ENCODE measurements at regions not wholly inside any gene's neighbourhood (a gene's known extent, or its start where the extent isn't known, plus 50 kb on each side); places are given as distances from the start of the nearest gene placed in this dataset.

- no peak for ATAC-seq
- no peaks in the 10 kb centered on the region for H3K9me3 Mint-ChIP-seq
- ChIA-PET POLR2A (no interaction called here), CTCF (no interaction called here)
- no peak overlapping the region for H3K4me3 Mint-ChIP-seq
- TF ChIP-seq, protein P1, sequence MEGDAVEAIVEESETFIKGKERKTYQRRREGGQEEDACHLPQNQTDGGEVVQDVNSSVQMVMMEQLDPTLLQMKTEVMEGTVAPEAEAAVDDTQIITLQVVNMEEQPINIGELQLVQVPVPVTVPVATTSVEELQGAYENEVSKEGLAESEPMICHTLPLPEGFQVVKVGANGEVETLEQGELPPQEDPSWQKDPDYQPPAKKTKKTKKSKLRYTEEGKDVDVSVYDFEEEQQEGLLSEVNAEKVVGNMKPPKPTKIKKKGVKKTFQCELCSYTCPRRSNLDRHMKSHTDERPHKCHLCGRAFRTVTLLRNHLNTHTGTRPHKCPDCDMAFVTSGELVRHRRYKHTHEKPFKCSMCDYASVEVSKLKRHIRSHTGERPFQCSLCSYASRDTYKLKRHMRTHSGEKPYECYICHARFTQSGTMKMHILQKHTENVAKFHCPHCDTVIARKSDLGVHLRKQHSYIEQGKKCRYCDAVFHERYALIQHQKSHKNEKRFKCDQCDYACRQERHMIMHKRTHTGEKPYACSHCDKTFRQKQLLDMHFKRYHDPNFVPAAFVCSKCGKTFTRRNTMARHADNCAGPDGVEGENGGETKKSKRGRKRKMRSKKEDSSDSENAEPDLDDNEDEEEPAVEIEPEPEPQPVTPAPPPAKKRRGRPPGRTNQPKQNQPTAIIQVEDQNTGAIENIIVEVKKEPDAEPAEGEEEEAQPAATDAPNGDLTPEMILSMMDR (IDR thresholded peaks at IDR 0.05) = no peak
- H3K36me3 Mint-ChIP-seq (ENCODE audit: low read depth) = no peaks in the 10 kb centered on the region
- no peaks in the 10 kb centered on the region for H3K4me1 Mint-ChIP-seq (ENCODE audit: low read depth)
- intact Hi-C loops (cut with micrococcal nuclease) = no loop called here
- no peaks in the 10 kb centered on the region for H3K27me3 Mint-ChIP-seq
- no peak for DNase-seq
- H3K27ac Mint-ChIP-seq = no peak overlapping the region
Measured at GRCh38 chr4:183773790-183774189, 114.7 kb downstream of the TRAPPC11 start.

DNA sequence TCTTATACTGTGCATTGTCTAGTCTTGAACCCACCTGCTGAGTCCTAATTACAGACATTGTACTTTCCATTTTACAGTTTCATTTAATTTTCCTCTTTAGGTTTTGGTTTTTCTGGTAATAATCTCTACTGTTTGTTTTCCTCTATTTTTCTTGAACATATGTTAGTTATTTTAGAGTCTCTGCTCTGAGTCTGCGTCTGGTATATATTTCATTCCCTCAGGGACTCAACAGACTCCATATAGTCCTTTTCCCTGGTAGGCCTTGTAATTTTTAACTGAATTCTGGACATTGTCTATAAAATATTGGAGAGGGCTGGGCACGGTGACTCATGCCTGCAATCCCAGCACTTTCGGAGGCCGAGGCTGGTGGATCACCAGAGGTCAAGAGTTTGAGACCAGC is 121.8 kb upstream of the STOX2 start:
- TF ChIP-seq, protein P1 (IDR thresholded peaks at IDR 0.05) = no peak
- no peak for DNase-seq

GRCh38 chr4:183783991-183784553 is 121.0 kb upstream of the STOX2 start:
- no peaks in the 10 kb centered on the region for H3K9me3 Mint-ChIP-seq
- intact Hi-C loops (cut with micrococcal nuclease) = no loop called here

More for the DNA sequence above, 121.8 kb upstream of the STOX2 start:
- no peak for ATAC-seq
- Mint-ChIP-seq H3K27me3 (peaks cover 28% of the 10 kb centered on the region), H3K4me3 (no peak overlapping the region), H3K27ac (no peak overlapping the region), H3K4me1 (ENCODE audit: low read depth) (no peaks in the 10 kb centered on the region), H3K9me3 (no peaks in the 10 kb centered on the region), H3K36me3 (ENCODE audit: low read depth) (no peaks in the 10 kb centered on the region)
- intact Hi-C loops (cut with micrococcal nuclease) = no loop called here
- ChIA-PET CTCF (no interaction called here), POLR2A (no interaction called here)

GRCh38 chr4:183788308-183788905 is 116.7 kb upstream of the STOX2 start:
- CTCF ChIA-PET = no interaction called here
- DNase-seq (no peak), ATAC-seq (no peak)
- Mint-ChIP-seq H3K27me3 (peaks cover 32% of the 10 kb centered on the region), H3K27ac (no peak overlapping the region), H3K9me3 (peaks cover 3% of the 10 kb centered on the region), H3K36me3 (ENCODE audit: low read depth) (no peaks in the 10 kb centered on the region), H3K4me1 (ENCODE audit: low read depth) (no peaks in the 10 kb centered on the region), H3K4me3 (no peak overlapping the region)
- intact Hi-C loops (cut with micrococcal nuclease) = no loop called here
- TF ChIP-seq, protein P1 (IDR thresholded peaks at IDR 0.05) = no peak
- POLR2A ChIA-PET = interaction anchor here (0.8 kb wide), 1 partner anchor 55 kb away, joined by 4 read pairs; no protein-coding TSS in a partner anchor

More at GRCh38 chr4:183783991-183784553, 121.0 kb upstream of the STOX2 start:
- ChIA-PET CTCF (no interaction called here), POLR2A (no interaction called here)
- TF ChIP-seq, protein P1 (IDR thresholded peaks at IDR 0.05) = no peak
- H3K4me1 Mint-ChIP-seq (ENCODE audit: low read depth) = no peaks in the 10 kb centered on the region
- H3K27me3 Mint-ChIP-seq = peaks cover 29% of the 10 kb centered on the region
- no peaks in the 10 kb centered on the region for H3K36me3 Mint-ChIP-seq (ENCODE audit: low read depth)
- no peak overlapping the region for H3K4me3 Mint-ChIP-seq
- no peak for ATAC-seq
- H3K27ac Mint-ChIP-seq = no peak overlapping the region
- no peak for DNase-seq

GRCh38 chr4:183789657-183790056 is 115.5 kb upstream of the STOX2 start:
- no peak overlapping the region for H3K4me3 Mint-ChIP-seq
- ATAC-seq (no peak), DNase-seq (no peak)
- ChIA-PET CTCF (no interaction called here), POLR2A (interaction anchor here (0.6 kb wide), 1 partner anchor 29 kb away, joined by 3 read pairs; no protein-coding TSS in a partner anchor)
- peaks cover 8% of the 10 kb centered on the region for H3K9me3 Mint-ChIP-seq
- intact Hi-C loops (cut with micrococcal nuclease) = no loop called here
- no peak overlapping the region for H3K27ac Mint-ChIP-seq
- TF ChIP-seq, protein P1 (IDR thresholded peaks at IDR 0.05) = no peak
- H3K36me3 Mint-ChIP-seq (ENCODE audit: low read depth) = no peaks in the 10 kb centered on the region
- no peaks in the 10 kb centered on the region for H3K4me1 Mint-ChIP-seq (ENCODE audit: low read depth)
- peaks cover 34% of the 10 kb centered on the region for H3K27me3 Mint-ChIP-seq
